ENCODE measurements at regions not wholly inside any gene's neighbourhood (a gene's known extent, or its start where the extent isn't known, plus 50 kb on each side); places are given as distances from the start of the nearest gene placed in this dataset.

GRCh38 chr2:144580521-144581161, 60.7 kb upstream of the ZEB2 start:
- DNase-seq (ENCODE audit: low read depth), result no peak

- no peak for DNase-seq (ENCODE audit: low read depth)
These were observed 59.6 kb upstream of the ZEB2 start for GRCh38 chr2:144579556-144579955.

GRCh38 chr2:144578099-144578498, 58.2 kb upstream of the ZEB2 start:
- DNase-seq (ENCODE audit: low read depth), result no peak

- no peak for DNase-seq (ENCODE audit: low read depth)
These were observed 53.1 kb upstream of the ZEB2 start for GRCh38 chr2:144572977-144573376.

- no peak for DNase-seq (ENCODE audit: low read depth)
These were observed 51.9 kb upstream of the ZEB2 start for GRCh38 chr2:144571770-144572169.

- no peak for DNase-seq (ENCODE audit: low read depth)
These were observed 50.6 kb upstream of the ZEB2 start for GRCh38 chr2:144570566-144570965.
